MM.1S (cell line): ENCODE measurements at regions not wholly inside any gene's neighbourhood (a gene's known extent, or its start where the extent isn't known, plus 50 kb on each side); places are given as distances from the start of the nearest gene placed in this dataset.

Experiments used
- DNase-seq: peaks from one replicate; pipeline ENCODE4 v3.0.0-alpha.2; 2015
- H2AFZ ChIP-seq: fragments of 300-600 bp; sonication (generic); 2 replicates; pipeline ENCODE4 v1.6.0; 2016; ENCODE audit warnings: antibody characterized with exemption, low read length
- H3F3A ChIP-seq: fragments of 300-600 bp; sonication (generic); 2 replicates; pipeline ENCODE4 v1.6.1; 2016; ENCODE audit warnings: mild to moderate bottlenecking, antibody characterized with exemption, low read length, moderate library complexity, mixed read lengths; ENCODE audit not compliant: insufficient read depth
- H3K27ac ChIP-seq: fragments of 300-600 bp; sonication (generic); 2 replicates; pipeline ENCODE4 v1.5.1; 2016; ENCODE audit warnings: mild to moderate bottlenecking, low read length
- H3K27me3 ChIP-seq: fragments of 300-600 bp; sonication (generic); replicated peaks from 2 replicates; pipeline ENCODE4 v1.6.0; 2016; ENCODE audit warnings: low read length; ENCODE audit not compliant: insufficient read depth
- H3K36me3 ChIP-seq: fragments of 300-600 bp; sonication (generic); replicated peaks from 2 replicates; pipeline ENCODE4 v1.6.1; 2016; ENCODE audit warnings: mild to moderate bottlenecking, low read length, mixed read lengths; ENCODE audit not compliant: insufficient read depth
- H3K4me1 ChIP-seq: fragments of 300-600 bp; sonication (generic); 2 replicates; pipeline ENCODE4 v1.6.1; 2016; ENCODE audit warnings: low read length, mixed read lengths
- H3K4me2 ChIP-seq: fragments of 300-600 bp; sonication (generic); 2 replicates; pipeline ENCODE4 v1.6.0; 2016; ENCODE audit warnings: low read depth, low read length
- H3K4me3 ChIP-seq: fragments of 300-600 bp; sonication (generic); 2 replicates; pipeline ENCODE4 v1.5.1; 2016; ENCODE audit warnings: low read length, mixed read lengths
- H3K79me2 ChIP-seq: fragments of 300-600 bp; sonication (generic); 2 replicates; pipeline ENCODE4 v1.6.1; 2016; ENCODE audit warnings: mixed run types, low read length, mixed read lengths
- H3K9ac ChIP-seq: fragments of 300-600 bp; sonication (generic); 2 replicates; pipeline ENCODE4 v1.6.1; 2016; ENCODE audit warnings: low read length, mixed read lengths
- H3K9me2 ChIP-seq: fragments of 300-600 bp; sonication (generic); replicated peaks from 2 replicates; pipeline ENCODE4 v1.6.1; 2016; ENCODE audit warnings: mild to moderate bottlenecking, low read length, mixed read lengths; ENCODE audit not compliant: insufficient read depth
- H3K9me3 ChIP-seq: fragments of 300-600 bp; sonication (generic); replicated peaks from 2 replicates; pipeline ENCODE4 v1.6.1; 2016; ENCODE audit warnings: mild to moderate bottlenecking, low read length, mixed read lengths; ENCODE audit not compliant: insufficient read depth
- H4K20me1 ChIP-seq: fragments of 300-600 bp; sonication (generic); 2 replicates; pipeline ENCODE4 v1.6.1; 2016; ENCODE audit warnings: mild to moderate bottlenecking, low read length, moderate library complexity, mixed read lengths; ENCODE audit not compliant: insufficient read depth
- EZH2 ChIP-seq: fragments of 300-600 bp; sonication (generic); optimal IDR thresholded peaks from 2 replicates; pipeline ENCODE3; 2017; ENCODE audit warnings: low read depth, mild to moderate bottlenecking, antibody characterized with exemption, low read length, mixed read lengths
- EZH2phosphoT487 ChIP-seq: fragments of 300-600 bp; sonication (generic); IDR thresholded peaks from 2 replicates; pipeline ENCODE4 v1.6.1; 2018; ENCODE audit warnings: antibody characterized with exemption, low read length
- TF ChIP-seq, protein P1 (sequence below): fragments of 300-600 bp; sonication (generic); IDR thresholded peaks from 2 replicates; pipeline ENCODE4 v1.5.1; 2016; ENCODE audit warnings: antibody characterized with exemption, low read length, mixed read lengths

DNA sequence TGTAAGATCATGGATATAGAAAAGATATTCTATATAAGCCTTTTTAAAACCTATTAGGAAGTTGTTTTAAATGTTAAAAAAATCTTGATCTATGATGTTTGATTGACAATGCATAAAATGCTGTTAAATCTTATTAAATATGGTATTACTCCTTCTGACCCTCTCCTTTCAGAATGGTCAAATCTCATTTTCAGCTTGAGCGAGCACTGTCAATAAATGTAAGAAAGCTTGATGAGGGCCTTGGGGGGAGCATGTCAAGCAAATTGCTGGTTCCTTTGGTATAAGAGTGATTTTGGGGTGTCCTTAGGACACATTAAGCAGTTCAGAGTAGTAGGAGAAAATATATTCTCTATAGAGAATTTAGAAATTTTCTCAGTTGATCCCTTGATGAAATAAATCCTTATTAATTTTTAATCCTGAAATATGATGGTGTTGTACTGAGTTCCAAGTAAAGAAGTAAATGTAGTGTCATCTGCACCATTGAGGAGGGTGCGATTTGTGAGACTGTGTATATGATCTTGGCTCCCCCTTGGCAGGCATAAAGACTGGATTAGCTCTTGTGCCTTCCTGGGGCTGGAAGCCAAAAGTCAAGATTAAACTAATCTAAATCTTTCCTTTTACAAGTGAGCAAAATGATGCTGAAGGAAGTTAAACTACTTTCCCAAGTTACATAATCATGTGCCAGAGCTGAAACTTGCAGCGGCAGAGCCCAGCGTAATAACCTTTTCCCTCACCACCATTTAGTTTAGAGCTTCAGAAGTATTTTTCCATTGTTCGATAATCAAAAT is 82.6 kb upstream of the ANK2 start:
- Histone ChIP-seq H3F3A (no peaks in the 10 kb centered on the region), H3K4me2 (no peak overlapping the region), H4K20me1 (no peaks in the 10 kb centered on the region), H3K79me2 (no peaks in the 10 kb centered on the region), H3K9ac (no peak overlapping the region), H3K4me1 (no peaks in the 10 kb centered on the region), H3K9me2 (no peaks in the 10 kb centered on the region), H3K9me3 (no peaks in the 10 kb centered on the region), H3K4me3 (no peak overlapping the region), H3K27ac (no peak overlapping the region), H3K36me3 (no peaks in the 10 kb centered on the region), H3K27me3 (no peaks in the 10 kb centered on the region), H2AFZ (no peak overlapping the region)
- TF ChIP-seq EZH2 (no peak), EZH2phosphoT487 (no peak)
- TF ChIP-seq, protein P1, sequence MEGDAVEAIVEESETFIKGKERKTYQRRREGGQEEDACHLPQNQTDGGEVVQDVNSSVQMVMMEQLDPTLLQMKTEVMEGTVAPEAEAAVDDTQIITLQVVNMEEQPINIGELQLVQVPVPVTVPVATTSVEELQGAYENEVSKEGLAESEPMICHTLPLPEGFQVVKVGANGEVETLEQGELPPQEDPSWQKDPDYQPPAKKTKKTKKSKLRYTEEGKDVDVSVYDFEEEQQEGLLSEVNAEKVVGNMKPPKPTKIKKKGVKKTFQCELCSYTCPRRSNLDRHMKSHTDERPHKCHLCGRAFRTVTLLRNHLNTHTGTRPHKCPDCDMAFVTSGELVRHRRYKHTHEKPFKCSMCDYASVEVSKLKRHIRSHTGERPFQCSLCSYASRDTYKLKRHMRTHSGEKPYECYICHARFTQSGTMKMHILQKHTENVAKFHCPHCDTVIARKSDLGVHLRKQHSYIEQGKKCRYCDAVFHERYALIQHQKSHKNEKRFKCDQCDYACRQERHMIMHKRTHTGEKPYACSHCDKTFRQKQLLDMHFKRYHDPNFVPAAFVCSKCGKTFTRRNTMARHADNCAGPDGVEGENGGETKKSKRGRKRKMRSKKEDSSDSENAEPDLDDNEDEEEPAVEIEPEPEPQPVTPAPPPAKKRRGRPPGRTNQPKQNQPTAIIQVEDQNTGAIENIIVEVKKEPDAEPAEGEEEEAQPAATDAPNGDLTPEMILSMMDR, result no peak
- DNase-seq, result no peak

DNA sequence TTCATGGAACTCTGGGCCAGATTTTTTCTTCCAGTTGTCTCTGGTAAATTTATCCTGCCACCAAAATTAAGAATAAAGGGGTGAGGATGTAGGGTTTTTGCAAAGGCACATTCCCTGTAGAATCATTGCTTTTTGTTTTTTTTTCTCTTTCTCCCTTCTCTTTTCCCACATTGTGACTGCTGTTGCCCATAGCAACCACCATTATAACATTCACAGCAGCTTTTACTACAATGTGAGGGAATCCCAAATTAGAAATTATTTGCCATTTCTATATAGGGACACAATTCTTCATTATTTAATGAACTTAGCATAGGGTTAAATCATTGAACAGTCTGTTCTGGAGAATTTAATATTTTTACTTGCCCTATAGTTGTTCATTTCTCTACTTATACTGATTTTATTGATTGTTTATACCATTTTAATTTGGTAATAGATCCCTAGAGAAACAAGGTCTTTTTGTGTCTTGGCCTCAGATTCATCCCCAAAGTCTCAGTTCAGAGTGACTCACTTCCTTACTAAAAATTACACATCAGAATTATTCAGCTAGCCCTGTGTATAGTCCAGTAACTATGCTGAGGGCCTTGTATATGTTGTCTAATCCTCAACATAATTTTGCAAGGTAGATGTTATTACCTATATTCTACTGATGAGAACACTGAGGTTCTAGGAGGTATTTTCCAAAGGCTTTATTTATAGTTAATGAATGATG is 80.8 kb upstream of the ANK2 start:
- Histone ChIP-seq H3K79me2 (no peaks in the 10 kb centered on the region), H3K4me1 (no peaks in the 10 kb centered on the region), H3K4me2 (no peak overlapping the region), H3K4me3 (no peak overlapping the region), H3K9me3 (no peaks in the 10 kb centered on the region), H3F3A (no peaks in the 10 kb centered on the region), H3K27ac (no peak overlapping the region), H3K36me3 (no peaks in the 10 kb centered on the region), H3K27me3 (no peaks in the 10 kb centered on the region), H2AFZ (no peak overlapping the region), H3K9ac (no peak overlapping the region), H4K20me1 (no peaks in the 10 kb centered on the region), H3K9me2 (no peaks in the 10 kb centered on the region)
- TF ChIP-seq EZH2phosphoT487, result no peak
- TF ChIP-seq, protein P1, result no peak
- no peak for DNase-seq

DNA sequence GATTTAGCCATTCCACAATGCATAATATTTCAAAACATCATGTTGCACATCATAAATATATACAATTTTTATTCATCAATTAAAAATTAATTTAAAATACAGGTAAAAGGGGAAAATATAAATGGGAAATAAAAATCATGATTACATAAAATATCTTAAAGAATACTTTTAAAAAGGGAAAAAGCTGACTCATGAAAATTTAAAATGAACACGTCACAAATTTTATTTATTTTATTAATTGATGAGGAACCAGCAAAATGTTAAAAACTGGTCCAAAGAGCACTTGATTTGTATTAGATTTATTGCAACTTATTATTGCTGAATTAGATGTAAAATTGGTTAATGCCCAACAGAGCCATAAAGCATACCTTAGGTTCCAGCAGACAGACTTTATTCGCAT is 78.5 kb upstream of the ANK2 start:
- Histone ChIP-seq H3K36me3 (no peaks in the 10 kb centered on the region), H3K4me1 (no peaks in the 10 kb centered on the region), H3K9me2 (no peaks in the 10 kb centered on the region), H3K4me2 (no peak overlapping the region), H3K27me3 (no peaks in the 10 kb centered on the region), H4K20me1 (no peaks in the 10 kb centered on the region), H2AFZ (no peak overlapping the region), H3K4me3 (no peak overlapping the region), H3K79me2 (no peaks in the 10 kb centered on the region), H3K9me3 (no peaks in the 10 kb centered on the region), H3K27ac (no peak overlapping the region), H3F3A (no peaks in the 10 kb centered on the region), H3K9ac (no peak overlapping the region)
- TF ChIP-seq, protein P1, result no peak
- TF ChIP-seq EZH2 (no peak), EZH2phosphoT487 (no peak)
- DNase-seq, result no peak
